HCT116 (cell line): ENCODE measurements at regions not wholly inside any gene's neighbourhood (a gene's known extent, or its start where the extent isn't known, plus 50 kb on each side); places are given as distances from the start of the nearest gene placed in this dataset.

Experiments used
- ATAC-seq: fragments of 200-7000 bp; cut with Tn5 transposase; 2 replicates; pipeline ENCODE4 v1.9.1; 2020; ENCODE audit warnings: mild to moderate bottlenecking, moderate library complexity
- BruUV-seq: library from RNA; stranded (reverse); fragments of 400-500 nt; replicated peaks from 2 replicates; lab custom pipeline; 2021; lab: Mats Ljungman, UMichigan
- CTCF ChIA-PET: fragments of 300-600 bp; sonication (Branson Sonifier 250); formaldehyde crosslinking; loops from one replicate; lab custom pipeline; 2021; ENCODE audit warnings: antibody characterized with exemption; lab: Charles Lee
- POLR2A ChIA-PET: fragments of 300-600, 350-600 bp; sonication (Branson Sonifier 250); formaldehyde crosslinking; loops from one replicate; lab custom pipeline; 2021; ENCODE audit warnings: antibody characterized with exemption; lab: Charles Lee
- RAD21 ChIA-PET, 2 experiments: fragments of 300-600 bp; sonication (Branson Sonifier 250); formaldehyde crosslinking; loops; one replicate each; lab custom pipeline; 2023; ENCODE audit warnings: low total read pairs in 2 of 2; ENCODE audit not compliant: uncharacterized antibody in 2 of 2, unreplicated experiment in 2 of 2, low non-redundant PET in 1 of 2; lab: Charles Lee
- DNase-seq: peaks from one replicate; pipeline ENCODE4 v3.0.0-alpha.2; 2010; ENCODE audit warnings: low read depth, low spot score
- H2AFZ ChIP-seq: fragments of 200-600 bp; shearing (Covaris generic), sonication (generic); 2 replicates; pipeline ENCODE4 v1.6.1; 2017; ENCODE audit warnings: low read depth, mixed run types, mixed read lengths, antibody characterized with exemption, low read length; ENCODE audit not compliant: poor library complexity, severe bottlenecking
- H3K27ac ChIP-seq: 2 replicates; pipeline ENCODE4 v1.5.1; 2012; ENCODE audit warnings: low read depth, low read length
- H3K27me3 ChIP-seq: fragments of 200-600 bp; sonication (generic); 2 replicates; pipeline ENCODE4 v1.6.1; 2016; ENCODE audit warnings: mixed run types, low read length, mixed read lengths; ENCODE audit not compliant: insufficient read depth
- H3K36me3 ChIP-seq, 2 experiments: fragments of 200-500 bp in 1 of 2; fragments of 200-600 bp in 1 of 2; sonication (Bioruptor generic) in 1 of 2; sonication (generic) in 1 of 2; 2 replicates each; pipeline versions ENCODE4 v1.5.1 to v1.6.1; 2014 to 2016; ENCODE audit warnings: low read length in 2 of 2, inconsistent platforms in 1 of 2, mixed read lengths in 1 of 2, mixed run types in 1 of 2; ENCODE audit not compliant: insufficient read depth in 2 of 2, control insufficient read depth in 1 of 2
- H3K4me1 ChIP-seq, 2 experiments: fragments of 200-600 bp in 1 of 2; sonication (generic) in 1 of 2; 2 replicates each; pipeline versions ENCODE4 v1.5.1 to v1.6.1; 2012 to 2017; ENCODE audit warnings: low read length in 2 of 2, inconsistent platforms in 1 of 2, mild to moderate bottlenecking in 1 of 2, mixed read lengths in 1 of 2, mixed run types in 1 of 2, moderate library complexity in 1 of 2; ENCODE audit not compliant: insufficient read depth in 2 of 2, control insufficient read depth in 1 of 2
- H3K4me2 ChIP-seq: fragments of 200-600 bp; sonication (generic); 2 replicates; pipeline ENCODE4 v1.6.1; 2017; ENCODE audit warnings: mixed run types, low read length, mixed read lengths
- H3K4me3 ChIP-seq, 2 experiments: fragments of 200-600 bp in 1 of 2; sonication (generic) in 1 of 2; replicated peaks in 1 of 2; 2 replicates each; pipeline ENCODE4 v1.5.1; 2011 to 2016; ENCODE audit warnings: low read length in 2 of 2, control low read depth in 1 of 2, low read depth in 1 of 2, mild to moderate bottlenecking in 1 of 2, mixed read lengths in 1 of 2, mixed run types in 1 of 2
- H3K79me2 ChIP-seq: fragments of 200-600 bp; sonication (generic); 2 replicates; pipeline ENCODE4 v1.6.1; 2017; ENCODE audit warnings: mild to moderate bottlenecking, mixed run types, low read length, moderate library complexity, mixed read lengths; ENCODE audit not compliant: insufficient read depth
- H3K9ac ChIP-seq: fragments of 200-600 bp; sonication (generic); 2 replicates; pipeline ENCODE4 v1.6.1; 2016; ENCODE audit warnings: low read length, mixed read lengths
- H3K9me2 ChIP-seq: fragments of 200-600 bp; sonication (generic), shearing (Covaris generic); 2 replicates; pipeline ENCODE4 v1.6.1; 2017; ENCODE audit warnings: mixed run types, mild to moderate bottlenecking, moderate library complexity; ENCODE audit not compliant: insufficient read depth
- H3K9me3 ChIP-seq, 2 experiments: fragments of 200-500 bp in 1 of 2; fragments of 200-600 bp in 1 of 2; sonication (Bioruptor generic) in 1 of 2; sonication (generic) in 1 of 2; 2 replicates each; pipeline ENCODE4 v1.6.1; 2014 to 2017; ENCODE audit warnings: low read length in 2 of 2, mixed read lengths in 2 of 2, inconsistent platforms in 1 of 2, low read depth in 1 of 2, mild to moderate bottlenecking in 1 of 2, mixed run types in 1 of 2, moderate library complexity in 1 of 2; ENCODE audit not compliant: control insufficient read depth in 1 of 2, insufficient read depth in 1 of 2
- H4K20me1 ChIP-seq: fragments of 200-600 bp; sonication (generic), shearing (Covaris generic); 2 replicates; pipeline ENCODE4 v1.6.1; 2017; ENCODE audit warnings: mixed run types, mild to moderate bottlenecking, moderate library complexity; ENCODE audit not compliant: insufficient read depth
- CBX3 ChIP-seq: IDR thresholded peaks from 2 replicates; pipeline ENCODE4 v1.6.1; 2012; ENCODE audit warnings: low read depth
- TCF7L2 ChIP-seq: IDR thresholded peaks from 2 replicates; pipeline ENCODE4 v1.7.0; 2011; ENCODE audit warnings: borderline replicate concordance, inconsistent platforms; ENCODE audit not compliant: insufficient read depth, insufficient read length; ENCODE audit errors: extremely low read depth
- intact Hi-C: fragments of 100-400 bp; cut with micrococcal nuclease; formaldehyde crosslinking; loops from 2 replicates; pipeline ENCODE4 v1.10.0; 2022
- TF ChIP-seq, protein P1 (sequence below): IDR thresholded peaks from 2 replicates; pipeline ENCODE4 v1.6.1; 2012

GRCh38 chr16:85415196-85416090, 197.7 kb upstream of the GSE1 start:
- no peaks in the 10 kb centered on the region for H3K36me3 ChIP-seq
- H3K27me3 ChIP-seq: no peaks in the 10 kb centered on the region
- no TSS peak for BruUV-seq
- H4K20me1 ChIP-seq: no peaks in the 10 kb centered on the region
- intact Hi-C loops: loop anchor here (5.0 kb wide), 1 partner anchor 302 kb away; no protein-coding TSS in a partner anchor
- RAD21 ChIA-PET: interaction anchor here (0.6 to 1.0 kb wide), 6 partner anchors 20 to 200 kb away, joined by 3 read pairs; no protein-coding TSS in a partner anchor
- H3K79me2 ChIP-seq: no peaks in the 10 kb centered on the region
- H3K4me3 ChIP-seq: no peak overlapping the region
- POLR2A ChIA-PET: interaction anchor here (0.8 kb wide), 2 partner anchors 195 to 940 kb away, joined by 3 to 4 read pairs; no protein-coding TSS in a partner anchor
- H3K9me3 ChIP-seq: no peaks in the 10 kb centered on the region; a peak in 1 of 4 replicates
- 0 out of 2 replicates have a peak overlapping the region, but pooled peaks have one; percentile 19 for H3K9ac ChIP-seq
- DNase-seq (no peak), ATAC-seq (no peak)
- H3K4me1 ChIP-seq: peaks cover 8 to 16% of the 10 kb centered on the region in 2 experiments
- no peak overlapping the region for H3K27ac ChIP-seq
- CTCF ChIA-PET: interaction anchor here (0.6 to 1.9 kb wide), 49 partner anchors 12 to 404 kb away, joined by 3 to 54 read pairs (median 5); partner anchors contain the start of gene GSE1
- H3K9me2 ChIP-seq: no peaks in the 10 kb centered on the region
- H2AFZ ChIP-seq: no peak overlapping the region
- TF ChIP-seq CBX3 (peak; percentile 2; the same call in 1 of the 2 replicates), TCF7L2 (no peak)
- TF ChIP-seq, protein P1, sequence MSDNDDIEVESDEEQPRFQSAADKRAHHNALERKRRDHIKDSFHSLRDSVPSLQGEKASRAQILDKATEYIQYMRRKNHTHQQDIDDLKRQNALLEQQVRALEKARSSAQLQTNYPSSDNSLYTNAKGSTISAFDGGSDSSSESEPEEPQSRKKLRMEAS: no peak
- peak overlapping the region; percentile 62 for H3K4me2 ChIP-seq
